ENCODE measurements at regions not wholly inside any gene's neighbourhood (a gene's known extent, or its start where the extent isn't known, plus 50 kb on each side); places are given as distances from the start of the nearest gene placed in this dataset.

- no peaks in the 10 kb centered on the region for H3K4me1 ChIP-seq (ENCODE audit: control insufficient read depth, insufficient read depth, low read length)
- CTCF ChIA-PET = no interaction called here
- no peak overlapping the region for H3K27ac ChIP-seq (ENCODE audit: extremely low read depth, low read depth, low read length)
- H3K9me3 ChIP-seq (ENCODE audit: control insufficient read depth, insufficient read depth, low read depth, low read length) = no peaks in the 10 kb centered on the region
- no peak overlapping the region for H3K4me3 ChIP-seq (ENCODE audit: low read depth, low read length)
- POLR2A ChIA-PET = no interaction called here
- TF ChIP-seq ZNF654 (tag by site-specific recombination; IDR thresholded peaks at IDR 0.05; ENCODE audit: low read depth) = no peak
- no peak for TF ChIP-seq ZNF600 (tag by site-specific recombination; IDR thresholded peaks at IDR 0.05)
- H3K36me3 ChIP-seq (ENCODE audit: control insufficient read depth in 2 of 2, insufficient read depth in 1 of 2, low read length in 2 of 2) = no peaks in the 10 kb centered on the region
Observed at GRCh38 chr5:68641211-68641610, 425.7 kb downstream of the PIK3R1 start.

- TF ChIP-seq RBAK (tag by site-specific recombination; IDR thresholded peaks at IDR 0.05) (no peak), ZNF658 (tag by site-specific recombination; IDR thresholded peaks at IDR 0.05) (no peak), OVOL3 (tag by site-specific recombination; IDR thresholded peaks at IDR 0.05) (no peak), KLF8 (tag by site-specific recombination; IDR thresholded peaks at IDR 0.05) (no peak), ZNF596 (tag by site-specific recombination; IDR thresholded peaks at IDR 0.05) (no peak), ZNF214 (tag by site-specific recombination; IDR thresholded peaks at IDR 0.05; ENCODE audit: borderline replicate concordance) (no peak), ZNF629 (tag by site-specific recombination; IDR thresholded peaks at IDR 0.05) (no peak), ZNF391 (tag by site-specific recombination; IDR thresholded peaks at IDR 0.05; ENCODE audit: borderline replicate concordance, low read depth) (no peak), ZNF585B (tag by site-specific recombination; IDR thresholded peaks at IDR 0.05) (no peak), ZNF157 (tag by site-specific recombination; IDR thresholded peaks at IDR 0.05) (no peak), ZNF513 (tag by site-specific recombination; IDR thresholded peaks at IDR 0.05) (no peak), ZNF449 (tag by site-specific recombination; IDR thresholded peaks at IDR 0.05) (no peak), ZNF654 (tag by site-specific recombination; IDR thresholded peaks at IDR 0.05; ENCODE audit: low read depth) (no peak), ZNF362 (tag by site-specific recombination; IDR thresholded peaks at IDR 0.05) (no peak), ZNF248 (tag by site-specific recombination; IDR thresholded peaks at IDR 0.05) (no peak), ZNF660 (tag by site-specific recombination; IDR thresholded peaks at IDR 0.05) (no peak), HIC1 (tag by site-specific recombination; IDR thresholded peaks at IDR 0.05) (no peak), ZNF280C (tag by site-specific recombination; IDR thresholded peaks at IDR 0.05) (no peak)
- no peaks in the 10 kb centered on the region for H3K9me3 ChIP-seq (ENCODE audit: control insufficient read depth, insufficient read depth, low read depth, low read length)
- no peak overlapping the region for H3K4me3 ChIP-seq (ENCODE audit: low read depth, low read length)
- H3K27ac ChIP-seq (ENCODE audit: extremely low read depth, low read depth, low read length) = no peak overlapping the region
- H3K36me3 ChIP-seq (ENCODE audit: control insufficient read depth in 2 of 2, insufficient read depth in 1 of 2, low read length in 2 of 2) = no peaks in the 10 kb centered on the region
- POLR2A ChIA-PET = no interaction called here
- CTCF ChIA-PET = interaction anchor here (0.5 to 0.9 kb wide), 2 partner anchors 14 to 364 kb away, joined by 3 read pairs; no protein-coding TSS in a partner anchor
- H3K4me1 ChIP-seq (ENCODE audit: control insufficient read depth, insufficient read depth, low read length) = no peaks in the 10 kb centered on the region
Observed at GRCh38 chr5:68643064-68643463, 427.5 kb downstream of the PIK3R1 start.
